DND-41 (cell line): ENCODE measurements at regions not wholly inside any gene's neighbourhood (a gene's known extent, or its start where the extent isn't known, plus 50 kb on each side); places are given as distances from the start of the nearest gene placed in this dataset.

Experiments used
- ATAC-seq: fragments of 200-7000 bp; cut with Tn5 transposase; 3 replicates; pipeline ENCODE4 v1.9.1; 2021; ENCODE audit warnings: low read depth; ENCODE audit not compliant: insufficient read depth
- DNase-seq: peaks from one replicate; pipeline ENCODE4 v3.0.0-alpha.2; 2020
- H2AFZ ChIP-seq: 2 replicates; pipeline ENCODE4 v1.6.0; 2012; ENCODE audit warnings: low read depth, low read length
- H3K27ac ChIP-seq: 2 replicates; pipeline ENCODE4 v1.5.1; 2012; ENCODE audit warnings: low read length, inconsistent platforms
- H3K27me3 ChIP-seq: fragments of 200-600 bp; sonication (generic); 2 replicates; pipeline ENCODE4 v1.6.0; 2012; ENCODE audit warnings: low read length, mild to moderate bottlenecking, inconsistent platforms; ENCODE audit not compliant: insufficient read depth, poor library complexity
- H3K36me3 ChIP-seq: 2 replicates; pipeline ENCODE4 v1.5.1; 2012; ENCODE audit warnings: low read length, inconsistent platforms; ENCODE audit not compliant: insufficient read depth
- H3K4me1 ChIP-seq: 2 replicates; pipeline ENCODE4 v1.5.1; 2012; ENCODE audit warnings: mild to moderate bottlenecking, low read length; ENCODE audit not compliant: insufficient read depth
- H3K4me2 ChIP-seq: 2 replicates; pipeline ENCODE4 v1.6.0; 2012; ENCODE audit warnings: mild to moderate bottlenecking, moderate library complexity, low read length, inconsistent platforms; ENCODE audit not compliant: insufficient read depth
- H3K4me3 ChIP-seq, 2 experiments: fragments of 200-600 bp in 1 of 2; shearing (Covaris generic) in 1 of 2; 2 replicates each; pipeline ENCODE4 v1.5.1; 2012 to 2016; ENCODE audit warnings: inconsistent platforms in 2 of 2, low read length in 2 of 2, mild to moderate bottlenecking in 2 of 2, low read depth in 1 of 2, moderate library complexity in 1 of 2
- H3K79me2 ChIP-seq: 2 replicates; pipeline ENCODE4 v1.6.0; 2012; ENCODE audit warnings: low read length, inconsistent platforms; ENCODE audit not compliant: insufficient read depth
- H3K9ac ChIP-seq: 2 replicates; pipeline ENCODE4 v1.6.0; 2012; ENCODE audit warnings: low read depth, mild to moderate bottlenecking, inconsistent platforms, low read length, moderate library complexity
- H3K9me3 ChIP-seq: 2 replicates; pipeline ENCODE4 v1.5.1; 2012; ENCODE audit warnings: low read length, moderate library complexity, mild to moderate bottlenecking, inconsistent platforms; ENCODE audit not compliant: insufficient read depth, severe bottlenecking
- H4K20me1 ChIP-seq: 2 replicates; pipeline ENCODE4 v1.6.0; 2012; ENCODE audit warnings: low read length; ENCODE audit not compliant: insufficient read depth
- EZH2 ChIP-seq: IDR thresholded peaks from 3 replicates; pipeline ENCODE4 v1.6.1; 2012; ENCODE audit warnings: borderline replicate concordance, low read depth, mild to moderate bottlenecking, moderate library complexity, low read length, inconsistent platforms; ENCODE audit not compliant: severe bottlenecking
- TF ChIP-seq, protein P1 (sequence below): IDR thresholded peaks from 2 replicates; pipeline ENCODE4 v1.5.1; 2012; ENCODE audit warnings: borderline replicate concordance, low read length, moderate library complexity, mild to moderate bottlenecking; ENCODE audit not compliant: poor library complexity, severe bottlenecking; ENCODE audit errors: extremely low read depth

DNA sequence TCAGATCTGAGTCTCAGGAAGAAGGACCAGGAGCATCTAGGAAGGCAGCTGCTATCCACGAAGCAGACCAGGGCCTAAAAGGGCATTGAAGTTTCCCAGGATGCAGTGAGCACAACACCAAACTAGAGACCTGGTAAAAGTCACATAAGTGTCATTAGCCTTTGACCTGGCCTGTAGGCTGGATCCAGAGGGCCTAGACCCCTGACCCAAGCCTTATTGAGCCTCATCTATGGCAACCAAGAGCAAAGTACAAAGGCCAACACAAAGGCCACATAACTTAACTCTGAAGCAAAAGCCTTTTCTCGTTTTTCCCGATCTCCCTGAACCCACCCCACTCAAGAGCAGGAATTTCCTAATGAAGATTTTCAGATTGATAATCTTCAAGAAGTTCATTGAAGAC is 127.3 kb upstream of the SRD5A2 start:
- no peak overlapping the region for H3K4me3 ChIP-seq
- H3K4me2 ChIP-seq = no peak overlapping the region
- no peaks in the 10 kb centered on the region for H3K27me3 ChIP-seq
- no peaks in the 10 kb centered on the region for H3K9me3 ChIP-seq
- no peaks in the 10 kb centered on the region for H3K4me1 ChIP-seq
- H3K36me3 ChIP-seq = no peaks in the 10 kb centered on the region
- ATAC-seq (no peak), DNase-seq (no peak)
- H2AFZ ChIP-seq = no peak overlapping the region
- no peak overlapping the region for H3K9ac ChIP-seq
- H3K79me2 ChIP-seq = no peaks in the 10 kb centered on the region
- no peaks in the 10 kb centered on the region for H4K20me1 ChIP-seq
- TF ChIP-seq, protein P1, sequence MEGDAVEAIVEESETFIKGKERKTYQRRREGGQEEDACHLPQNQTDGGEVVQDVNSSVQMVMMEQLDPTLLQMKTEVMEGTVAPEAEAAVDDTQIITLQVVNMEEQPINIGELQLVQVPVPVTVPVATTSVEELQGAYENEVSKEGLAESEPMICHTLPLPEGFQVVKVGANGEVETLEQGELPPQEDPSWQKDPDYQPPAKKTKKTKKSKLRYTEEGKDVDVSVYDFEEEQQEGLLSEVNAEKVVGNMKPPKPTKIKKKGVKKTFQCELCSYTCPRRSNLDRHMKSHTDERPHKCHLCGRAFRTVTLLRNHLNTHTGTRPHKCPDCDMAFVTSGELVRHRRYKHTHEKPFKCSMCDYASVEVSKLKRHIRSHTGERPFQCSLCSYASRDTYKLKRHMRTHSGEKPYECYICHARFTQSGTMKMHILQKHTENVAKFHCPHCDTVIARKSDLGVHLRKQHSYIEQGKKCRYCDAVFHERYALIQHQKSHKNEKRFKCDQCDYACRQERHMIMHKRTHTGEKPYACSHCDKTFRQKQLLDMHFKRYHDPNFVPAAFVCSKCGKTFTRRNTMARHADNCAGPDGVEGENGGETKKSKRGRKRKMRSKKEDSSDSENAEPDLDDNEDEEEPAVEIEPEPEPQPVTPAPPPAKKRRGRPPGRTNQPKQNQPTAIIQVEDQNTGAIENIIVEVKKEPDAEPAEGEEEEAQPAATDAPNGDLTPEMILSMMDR = no peak
- no peak overlapping the region for H3K27ac ChIP-seq

DNA sequence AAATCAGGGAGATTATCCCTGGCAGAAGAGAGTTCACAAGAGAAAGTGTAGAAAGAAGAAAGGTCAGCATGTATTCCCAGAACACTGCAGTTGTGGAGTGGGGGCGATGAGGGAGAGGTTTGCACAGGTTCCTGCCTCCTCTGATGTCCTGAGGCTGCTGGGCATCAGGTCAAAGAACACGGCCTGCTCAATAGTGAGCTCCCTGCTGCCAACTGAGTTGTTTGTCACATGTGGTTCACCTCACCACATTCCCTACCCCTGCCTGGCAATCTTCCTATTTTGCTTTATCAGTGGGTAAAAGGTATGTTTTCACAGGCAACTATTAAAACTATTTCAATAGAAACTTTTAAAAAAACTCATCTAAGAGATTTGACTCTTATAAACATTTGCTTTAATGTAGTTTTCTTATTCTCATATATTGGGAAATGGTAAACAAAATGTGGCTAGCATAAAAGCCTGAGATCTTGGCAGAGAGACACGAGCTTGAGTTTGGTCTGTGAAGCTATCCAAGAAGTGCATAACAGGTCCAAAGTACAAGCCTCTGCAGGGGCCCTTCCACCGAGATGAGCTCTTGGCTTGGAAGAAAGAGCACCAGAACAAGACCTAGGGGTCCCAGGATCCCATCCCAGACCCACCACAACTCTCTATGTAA is 123.9 kb upstream of the SRD5A2 start:
- no peak overlapping the region for H3K4me2 ChIP-seq
- H3K79me2 ChIP-seq = no peaks in the 10 kb centered on the region
- H3K9ac ChIP-seq = no peak overlapping the region
- no peaks in the 10 kb centered on the region for H3K9me3 ChIP-seq
- H3K27me3 ChIP-seq = no peaks in the 10 kb centered on the region
- no peak overlapping the region for H3K4me3 ChIP-seq
- H3K36me3 ChIP-seq = no peaks in the 10 kb centered on the region
- H2AFZ ChIP-seq = no peak overlapping the region
- TF ChIP-seq EZH2 = no peak
- TF ChIP-seq, protein P1 = no peak
- no peaks in the 10 kb centered on the region for H4K20me1 ChIP-seq
- DNase-seq (no peak), ATAC-seq (no peak)
- no peak overlapping the region for H3K27ac ChIP-seq
- H3K4me1 ChIP-seq = no peaks in the 10 kb centered on the region

DNA sequence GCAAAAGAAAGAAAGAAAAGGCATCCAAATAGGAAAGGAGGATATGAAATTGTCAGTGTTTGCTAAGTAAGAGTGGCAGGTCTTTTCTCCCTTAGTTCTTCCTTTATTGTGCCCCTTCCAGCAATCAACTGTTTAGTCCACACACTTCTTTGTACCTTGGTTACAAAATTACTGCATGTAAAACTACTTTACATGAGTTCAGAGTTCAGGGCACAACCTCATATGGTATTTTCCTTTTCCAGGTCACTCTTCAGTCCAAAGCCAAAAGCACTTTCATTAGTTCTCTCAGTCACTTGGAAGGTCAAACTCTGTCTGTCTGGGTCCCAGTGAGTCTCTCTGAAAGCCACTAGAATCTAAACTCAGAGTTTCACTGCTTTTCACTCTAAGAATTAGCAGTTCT is 122.5 kb upstream of the SRD5A2 start:
- Histone ChIP-seq H3K27ac (no peak overlapping the region), H3K4me2 (no peak overlapping the region), H3K9ac (no peak overlapping the region), H3K9me3 (peaks cover 6% of the 10 kb centered on the region), H2AFZ (no peak overlapping the region), H3K79me2 (no peaks in the 10 kb centered on the region), H3K27me3 (no peaks in the 10 kb centered on the region), H3K4me3 (no peak overlapping the region), H3K4me1 (no peaks in the 10 kb centered on the region), H3K36me3 (no peaks in the 10 kb centered on the region), H4K20me1 (no peaks in the 10 kb centered on the region)
- no peak for ATAC-seq
- DNase-seq = no peak
- TF ChIP-seq, protein P1 = no peak
- TF ChIP-seq EZH2 = no peak

DNA sequence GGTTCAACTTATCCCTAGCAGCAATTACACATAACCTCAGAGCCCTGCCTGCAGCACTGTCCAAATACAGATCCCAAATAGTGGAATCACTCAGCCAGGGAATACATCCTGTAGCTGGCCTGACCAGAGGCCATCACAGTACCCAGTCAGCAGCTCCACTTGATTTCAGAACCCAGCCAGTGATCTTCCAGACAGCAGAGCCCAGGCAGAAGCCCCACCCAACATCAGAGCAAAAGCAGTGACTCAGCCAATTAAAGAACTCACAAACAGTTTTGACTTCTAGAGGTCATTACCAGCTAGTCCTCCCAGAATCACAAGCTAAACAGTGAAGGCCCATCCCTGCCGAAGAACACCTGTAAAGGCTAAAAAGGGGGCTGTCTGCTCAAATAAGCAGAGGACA is 118.0 kb upstream of the SRD5A2 start:
- H3K27ac ChIP-seq = no peak overlapping the region
- ATAC-seq = no peak
- no peak overlapping the region for H3K9ac ChIP-seq
- peaks cover 32% of the 10 kb centered on the region for H3K9me3 ChIP-seq
- H3K4me3 ChIP-seq = no peak overlapping the region
- no peak for DNase-seq
- no peaks in the 10 kb centered on the region for H3K36me3 ChIP-seq
- no peak overlapping the region for H3K4me2 ChIP-seq
- no peaks in the 10 kb centered on the region for H3K4me1 ChIP-seq
- no peaks in the 10 kb centered on the region for H3K79me2 ChIP-seq
- no peak overlapping the region for H2AFZ ChIP-seq
- no peaks in the 10 kb centered on the region for H3K27me3 ChIP-seq
- no peak for TF ChIP-seq EZH2
- TF ChIP-seq, protein P1 = no peak
- no peaks in the 10 kb centered on the region for H4K20me1 ChIP-seq
